Loucy (cell line): ENCODE measurements at regions not wholly inside any gene's neighbourhood (a gene's known extent, or its start where the extent isn't known, plus 50 kb on each side); places are given as distances from the start of the nearest gene placed in this dataset.

ENCODE experiments used
- H2AFZ ChIP-seq: fragments of 200-600 bp; sonication (generic); 2 replicates; pipeline ENCODE4 v1.6.0; 2016; ENCODE audit warnings: antibody characterized with exemption, mild to moderate bottlenecking, low read length, moderate library complexity
- H3F3A ChIP-seq: fragments of 200-600 bp; 2 replicates; pipeline ENCODE4 v1.6.0; 2016; ENCODE audit warnings: antibody characterized with exemption, low read depth, mild to moderate bottlenecking
- H3K27me3 ChIP-seq: fragments of 200-600 bp; sonication (generic); 2 replicates; pipeline ENCODE4 v1.6.1; 2014; ENCODE audit warnings: low read length, mild to moderate bottlenecking; ENCODE audit not compliant: insufficient read depth, poor library complexity, severe bottlenecking
- H3K36me3 ChIP-seq: fragments of 200-600 bp; sonication (generic); 2 replicates; pipeline ENCODE4 v1.6.1; 2016; ENCODE audit warnings: low read length; ENCODE audit not compliant: insufficient read depth
- H3K4me1 ChIP-seq: fragments of 200-600 bp; sonication (generic); 2 replicates; pipeline ENCODE4 v1.5.1; 2014; ENCODE audit warnings: low read length, mild to moderate bottlenecking; ENCODE audit not compliant: insufficient read depth, poor library complexity, severe bottlenecking
- H3K4me2 ChIP-seq: fragments of 200-600 bp; sonication (generic); 2 replicates; pipeline ENCODE4 v1.6.0; 2014; ENCODE audit warnings: antibody characterized with exemption, low read length, low read depth, mild to moderate bottlenecking; ENCODE audit not compliant: poor library complexity, severe bottlenecking
- H3K4me3 ChIP-seq: fragments of 200-600 bp; sonication (generic); 2 replicates; pipeline ENCODE4 v1.5.1; 2014; ENCODE audit warnings: low read length, mild to moderate bottlenecking, mixed read lengths; ENCODE audit not compliant: poor library complexity, severe bottlenecking
- H3K79me2 ChIP-seq: fragments of 200-600 bp; sonication (generic); 2 replicates; pipeline ENCODE4 v1.6.1; 2014; ENCODE audit warnings: low read length; ENCODE audit not compliant: insufficient read depth
- H3K9ac ChIP-seq: fragments of 200-600 bp; sonication (generic); 2 replicates; pipeline ENCODE4 v1.6.0; 2014; ENCODE audit warnings: mild to moderate bottlenecking, low read depth, low read length, moderate library complexity; ENCODE audit not compliant: poor library complexity, severe bottlenecking
- H3K9me2 ChIP-seq: fragments of 200-600 bp; sonication (generic); replicated peaks from 2 replicates; pipeline ENCODE4 v1.6.1; 2016; ENCODE audit warnings: low read depth, low read length, mixed read lengths
- H3K9me3 ChIP-seq: fragments of 200-600 bp; sonication (generic); 2 replicates; pipeline ENCODE4 v1.6.1; 2014; ENCODE audit warnings: mild to moderate bottlenecking, antibody characterized with exemption, low read length, low read depth; ENCODE audit not compliant: insufficient read depth
- H4K20me1 ChIP-seq: fragments of 200-600 bp; sonication (generic); 2 replicates; pipeline ENCODE4 v1.6.0; 2014; ENCODE audit warnings: antibody characterized with exemption, low read length, mild to moderate bottlenecking; ENCODE audit not compliant: insufficient read depth, poor library complexity, severe bottlenecking
- CTCF ChIP-seq: fragments of 200-600 bp; sonication (generic); conservative IDR thresholded peaks from 2 replicates; pipeline ENCODE4 v1.5.1; 2014; ENCODE audit warnings: mild to moderate bottlenecking, antibody characterized with exemption, low read length
- EZH2phosphoT487 ChIP-seq: fragments of 200-600 bp; IDR thresholded peaks from 2 replicates; pipeline ENCODE4 v1.6.1; 2018; ENCODE audit warnings: antibody characterized with exemption, mild to moderate bottlenecking, moderate library complexity, borderline replicate concordance

DNA sequence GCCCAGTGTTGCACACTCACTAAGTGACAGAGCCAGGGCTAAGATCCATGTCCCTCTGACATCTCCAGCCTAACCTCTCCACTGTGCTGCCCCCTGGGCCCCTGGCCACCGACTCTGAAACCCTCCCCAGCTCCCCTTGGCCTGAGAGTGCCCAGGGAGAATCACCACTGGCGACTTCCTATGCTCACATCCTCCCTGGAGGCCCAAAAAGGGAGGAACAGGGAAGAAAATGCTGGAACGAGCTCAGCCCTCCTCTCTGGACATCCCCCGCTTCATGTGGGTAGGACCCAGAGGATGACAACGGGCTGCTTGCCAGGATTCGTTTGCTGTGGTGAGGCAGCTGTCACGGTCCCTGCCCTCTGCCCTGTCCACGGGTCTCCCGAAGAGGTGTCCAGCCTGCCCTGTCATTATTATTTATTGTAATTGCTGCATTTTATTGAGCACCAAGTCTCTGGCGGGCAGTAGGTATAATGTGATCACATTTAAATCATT is 153.5 kb upstream of the RPL38 start:
- Histone ChIP-seq H3K9ac (no peak overlapping the region), H3K36me3 (no peaks in the 10 kb centered on the region), H3K4me2 (no peak overlapping the region), H3K9me2 (no peaks in the 10 kb centered on the region), H3K79me2 (no peaks in the 10 kb centered on the region), H3K4me1 (peaks cover 8% of the 10 kb centered on the region), H2AFZ (no peak overlapping the region), H3K27me3 (no peaks in the 10 kb centered on the region), H3F3A (no peaks in the 10 kb centered on the region), H3K9me3 (no peaks in the 10 kb centered on the region), H3K4me3 (no peak overlapping the region), H4K20me1 (no peaks in the 10 kb centered on the region)
- TF ChIP-seq CTCF: no peak
- TF ChIP-seq EZH2phosphoT487: no peak

- Histone ChIP-seq H3K9ac (no peak overlapping the region), H3K4me3 (no peak overlapping the region), H3K27me3 (no peaks in the 10 kb centered on the region)
Measured at GRCh38 chr17:74051348-74051747, 152.1 kb upstream of the RPL38 start.

GRCh38 chr17:74052993-74053711 is 150.3 kb upstream of the RPL38 start:
- no peaks in the 10 kb centered on the region for H3K9me2 ChIP-seq
- TF ChIP-seq EZH2phosphoT487 (no peak), CTCF (no peak)
- no peak overlapping the region for H3K4me3 ChIP-seq
- peaks cover 3% of the 10 kb centered on the region for H3K4me1 ChIP-seq
- H3K79me2 ChIP-seq: no peaks in the 10 kb centered on the region
- H3K9ac ChIP-seq: no peak overlapping the region
- no peaks in the 10 kb centered on the region for H3F3A ChIP-seq
- H3K9me3 ChIP-seq: no peaks in the 10 kb centered on the region
- H3K27me3 ChIP-seq: no peaks in the 10 kb centered on the region
- H2AFZ ChIP-seq: no peak overlapping the region
- H3K36me3 ChIP-seq: no peaks in the 10 kb centered on the region
- no peak overlapping the region for H3K4me2 ChIP-seq
- H4K20me1 ChIP-seq: no peaks in the 10 kb centered on the region

More at GRCh38 chr17:74051348-74051747, 152.1 kb upstream of the RPL38 start:
- Histone ChIP-seq H4K20me1 (no peaks in the 10 kb centered on the region), H3K36me3 (no peaks in the 10 kb centered on the region), H2AFZ (no peak overlapping the region), H3K4me2 (no peak overlapping the region), H3K79me2 (no peaks in the 10 kb centered on the region), H3K4me1 (peaks cover 8% of the 10 kb centered on the region), H3K9me3 (no peaks in the 10 kb centered on the region), H3F3A (no peaks in the 10 kb centered on the region), H3K9me2 (no peaks in the 10 kb centered on the region)
- TF ChIP-seq CTCF: no peak
- TF ChIP-seq EZH2phosphoT487: no peak
